PC-9 (cell line): ENCODE measurements at regions not wholly inside any gene's neighbourhood (a gene's known extent, or its start where the extent isn't known, plus 50 kb on each side); places are given as distances from the start of the nearest gene placed in this dataset.

Experiments
- CTCF ChIP-seq: fragments of 200-600 bp; sonication (generic); conservative IDR thresholded peaks from 2 replicates; pipeline ENCODE4 v1.6.1; 2017; ENCODE audit warnings: mixed run types, antibody characterized with exemption, mild to moderate bottlenecking, moderate library complexity
- EZH2 ChIP-seq: fragments of 200-600 bp; sonication (generic); IDR thresholded peaks from 2 replicates; pipeline ENCODE4 v1.8.0; 2017; ENCODE audit warnings: antibody characterized with exemption, low read depth

- no peak for TF ChIP-seq CTCF
- no peak for TF ChIP-seq EZH2
These were observed 475.3 kb upstream of the AMOT start for GRCh38 chrX:113315927-113316326.
